ENCODE measurements at regions not wholly inside any gene's neighbourhood (a gene's known extent, or its start where the extent isn't known, plus 50 kb on each side); places are given as distances from the start of the nearest gene placed in this dataset.

- BruUV-seq (replicated peaks): no TSS peak
- no peaks in the 10 kb centered on the region for H3K27me3 ChIP-seq (replicated peaks; ENCODE audit: insufficient read depth, low read depth, low read length, poor library complexity)
- H3K36me3 ChIP-seq (ENCODE audit: insufficient read depth, low read length, poor library complexity, severe bottlenecking): no peaks in the 10 kb centered on the region
- ChIA-PET POLR2A (ENCODE audit: low non-redundant PET) (no interaction called here), CTCF (no interaction called here)
- intact Hi-C loops (cut with micrococcal nuclease; ENCODE audit: unreplicated experiment): no loop called here
- TF ChIP-seq EZH2 (IDR thresholded peaks at IDR 0.05; ENCODE audit: borderline replicate concordance, low read depth, low read length, poor library complexity, severe bottlenecking): no peak
- TF ChIP-seq CTCF (conservative IDR thresholded peaks at IDR 0.05; ENCODE audit: low read depth, low read length): no peak
- no peaks in the 10 kb centered on the region for H3K9me3 ChIP-seq (ENCODE audit: low read depth, low read length, poor library complexity, severe bottlenecking)
- H3K4me1 ChIP-seq (ENCODE audit: insufficient read depth, low read length, poor library complexity, severe bottlenecking): no peaks in the 10 kb centered on the region
- no peak for DNase-seq (ENCODE audit: low spot score)
- H3K27ac ChIP-seq (ENCODE audit: low read depth, low read length, poor library complexity, severe bottlenecking): no peak overlapping the region
- H3K4me3 ChIP-seq (ENCODE audit: low read depth, low read length, poor library complexity, severe bottlenecking): no peak overlapping the region
These were observed 81.3 kb downstream of the SLITRK6 start for GRCh38 chr13:85717921-85718320.

- POLR2A ChIA-PET (ENCODE audit: low non-redundant PET): no interaction called here
- BruUV-seq (replicated peaks): no TSS peak
- no peak overlapping the region for H3K4me3 ChIP-seq (ENCODE audit: low read depth, low read length, poor library complexity, severe bottlenecking)
- DNase-seq (ENCODE audit: low spot score): no peak
- no peak overlapping the region for H3K27ac ChIP-seq (ENCODE audit: low read depth, low read length, poor library complexity, severe bottlenecking)
- TF ChIP-seq CTCF (conservative IDR thresholded peaks at IDR 0.05; ENCODE audit: low read depth, low read length): no peak
- no peak for TF ChIP-seq EZH2 (IDR thresholded peaks at IDR 0.05; ENCODE audit: borderline replicate concordance, low read depth, low read length, poor library complexity, severe bottlenecking)
- intact Hi-C loops (cut with micrococcal nuclease; ENCODE audit: unreplicated experiment): no loop called here
- no peaks in the 10 kb centered on the region for H3K9me3 ChIP-seq (ENCODE audit: low read depth, low read length, poor library complexity, severe bottlenecking)
- H3K4me1 ChIP-seq (ENCODE audit: insufficient read depth, low read length, poor library complexity, severe bottlenecking): no peaks in the 10 kb centered on the region
- CTCF ChIA-PET: no interaction called here
- no peaks in the 10 kb centered on the region for H3K36me3 ChIP-seq (ENCODE audit: insufficient read depth, low read length, poor library complexity, severe bottlenecking)
- no peaks in the 10 kb centered on the region for H3K27me3 ChIP-seq (replicated peaks; ENCODE audit: insufficient read depth, low read depth, low read length, poor library complexity)
These were observed 88.7 kb downstream of the SLITRK6 start for GRCh38 chr13:85710545-85710944.

- TF ChIP-seq EZH2 (IDR thresholded peaks at IDR 0.05; ENCODE audit: borderline replicate concordance, low read depth, low read length, poor library complexity, severe bottlenecking) (no peak), CTCF (conservative IDR thresholded peaks at IDR 0.05; ENCODE audit: low read depth, low read length) (no peak)
- H3K4me3 ChIP-seq (ENCODE audit: low read depth, low read length, poor library complexity, severe bottlenecking): no peak overlapping the region
- intact Hi-C loops (cut with micrococcal nuclease; ENCODE audit: unreplicated experiment): no loop called here
- H3K4me1 ChIP-seq (ENCODE audit: insufficient read depth, low read length, poor library complexity, severe bottlenecking): no peaks in the 10 kb centered on the region
- no peak for DNase-seq (ENCODE audit: low spot score)
- BruUV-seq (replicated peaks): no TSS peak
- ChIA-PET CTCF (no interaction called here), POLR2A (ENCODE audit: low non-redundant PET) (no interaction called here)
- no peaks in the 10 kb centered on the region for H3K36me3 ChIP-seq (ENCODE audit: insufficient read depth, low read length, poor library complexity, severe bottlenecking)
- H3K9me3 ChIP-seq (ENCODE audit: low read depth, low read length, poor library complexity, severe bottlenecking): no peaks in the 10 kb centered on the region
- H3K27me3 ChIP-seq (replicated peaks; ENCODE audit: insufficient read depth, low read depth, low read length, poor library complexity): no peaks in the 10 kb centered on the region
- H3K27ac ChIP-seq (ENCODE audit: low read depth, low read length, poor library complexity, severe bottlenecking): no peak overlapping the region
These were observed 89.5 kb downstream of the SLITRK6 start for GRCh38 chr13:85709721-85710120.
